Activated CD4-positive, alpha-beta T cell treated with anti-CD3 and anti-CD28 coated beads, Interleukin-2, amount 10 ng/mL, durations not matched to agents 7 days and 5 days (primary cell): ENCODE measurements at regions not wholly inside any gene's neighbourhood (a gene's known extent, or its start where the extent isn't known, plus 50 kb on each side); places are given as distances from the start of the nearest gene placed in this dataset.

Experiments used
- CTCF ChIA-PET: fragments of 350-600 bp; sonication (Branson Sonifier 250); formaldehyde crosslinking; loops from one replicate; lab custom pipeline; 2021; ENCODE audit warnings: antibody characterized with exemption; lab: Charles Lee
- POLR2A ChIA-PET: fragments of 350-600 bp; sonication (Branson Sonifier 250); formaldehyde crosslinking; loops from one replicate; lab custom pipeline; 2021; ENCODE audit warnings: antibody characterized with exemption; lab: Charles Lee
- DNase-seq: peaks from one replicate; pipeline ENCODE4 v3.0.0-alpha.2; 2020
- H3K27ac Mint-ChIP-seq: one replicate; pipeline ENCODE4 v1.8.0; 2021; ENCODE audit warnings: mild to moderate bottlenecking, moderate library complexity, mixed read lengths
- H3K27me3 Mint-ChIP-seq: one replicate; pipeline ENCODE4 v1.8.0; 2021; ENCODE audit warnings: mixed read lengths
- H3K36me3 Mint-ChIP-seq: one replicate; pipeline ENCODE4 v1.8.0; 2021; ENCODE audit warnings: low read depth, mixed read lengths
- H3K4me1 Mint-ChIP-seq: one replicate; pipeline ENCODE4 v1.8.0; 2021; ENCODE audit warnings: mixed read lengths
- H3K4me3 Mint-ChIP-seq: one replicate; pipeline ENCODE4 v1.8.0; 2021; ENCODE audit warnings: mild to moderate bottlenecking, moderate library complexity, mixed read lengths
- H3K9me3 Mint-ChIP-seq: one replicate; pipeline ENCODE4 v1.8.0; 2021; ENCODE audit warnings: mixed read lengths

DNA sequence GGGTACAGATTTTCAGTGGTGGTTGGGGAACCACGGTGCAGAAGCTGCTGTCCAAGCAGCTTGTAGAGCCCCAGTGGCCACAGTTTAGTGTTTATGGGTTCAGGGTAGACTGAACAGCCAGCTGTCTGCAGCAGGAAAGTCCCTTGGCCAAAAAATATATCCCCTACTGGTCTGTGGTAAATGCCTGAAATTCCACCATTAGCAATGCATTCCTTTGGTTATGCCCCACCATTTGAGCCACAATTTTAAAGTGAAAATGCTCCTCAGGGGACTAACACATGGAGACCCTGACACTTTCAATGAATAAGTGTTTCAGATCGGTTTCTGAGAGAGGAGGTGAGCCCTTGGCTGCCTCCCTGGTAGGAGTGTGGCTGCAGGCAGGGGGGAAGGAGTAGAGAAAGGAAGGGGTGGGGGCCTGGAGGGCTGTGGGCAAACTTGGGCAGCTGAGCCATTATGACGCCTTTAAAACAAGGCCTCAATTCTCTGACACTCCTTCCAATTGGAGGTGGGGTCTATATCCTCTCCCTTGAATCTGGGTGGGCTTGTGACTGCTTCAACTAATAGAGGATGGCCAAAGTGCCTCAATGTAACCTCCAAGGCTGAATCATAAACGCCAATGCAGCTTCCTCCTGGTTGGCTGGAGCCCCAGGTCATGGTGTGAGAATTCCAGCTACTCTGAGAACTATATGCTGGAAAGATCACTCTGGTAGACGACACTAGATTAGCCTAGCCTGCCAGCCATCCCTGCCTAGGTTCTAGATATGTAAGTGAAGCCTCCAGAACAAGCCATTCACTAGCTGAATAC lies 75.8 kb upstream of the ATP6AP2 start:
- H3K4me1 Mint-ChIP-seq: no peaks in the 10 kb centered on the region
- no peak overlapping the region for H3K4me3 Mint-ChIP-seq
- ChIA-PET POLR2A (no interaction called here), CTCF (interaction anchor here (0.6 kb wide), 1 partner anchor 220 kb away, joined by 5 read pairs; no protein-coding TSS in a partner anchor)
- H3K9me3 Mint-ChIP-seq: no peaks in the 10 kb centered on the region
- no peaks in the 10 kb centered on the region for H3K36me3 Mint-ChIP-seq
- no peaks in the 10 kb centered on the region for H3K27me3 Mint-ChIP-seq
- DNase-seq: no peak
- H3K27ac Mint-ChIP-seq: no peak overlapping the region

DNA sequence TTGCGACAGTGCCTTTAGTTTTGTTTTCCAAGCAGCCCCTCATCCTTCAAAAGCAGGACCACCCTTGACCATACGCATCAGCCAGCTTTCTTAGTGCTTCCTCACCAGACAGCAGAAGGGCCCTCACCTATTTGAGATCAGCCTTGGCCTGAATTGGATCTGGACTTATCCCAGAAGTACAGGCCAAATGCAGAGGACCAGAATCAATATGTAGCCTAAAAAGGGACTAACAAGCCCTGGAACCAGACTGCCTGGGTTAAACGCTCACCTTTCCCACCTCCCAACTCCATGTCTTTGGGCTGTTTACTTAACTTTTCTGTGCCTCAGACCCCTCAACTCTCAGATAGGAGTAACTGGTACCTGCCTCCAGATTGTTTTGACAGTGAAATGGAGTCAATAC lies 77.7 kb upstream of the ATP6AP2 start:
- no peaks in the 10 kb centered on the region for H3K27me3 Mint-ChIP-seq
- POLR2A ChIA-PET: no interaction called here

DNA sequence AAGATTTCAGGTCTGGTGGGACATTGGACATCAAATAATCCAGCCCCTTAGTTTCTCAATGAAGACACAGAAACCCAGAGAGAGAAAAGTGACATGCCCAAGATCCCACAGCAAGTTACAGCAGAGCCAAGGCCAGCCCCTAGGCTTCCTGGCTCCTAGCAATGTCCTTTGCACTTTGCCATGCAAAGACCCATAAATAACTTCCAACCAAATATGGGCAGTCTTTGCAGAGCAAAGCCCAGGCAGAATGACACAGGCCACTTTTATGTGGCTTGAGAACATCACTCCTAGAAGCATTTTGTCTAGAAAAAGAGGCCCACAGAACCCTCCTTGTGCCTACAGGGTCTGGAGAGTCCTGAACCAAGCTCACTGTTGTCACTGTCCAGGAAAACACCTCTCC lies 78.1 kb upstream of the ATP6AP2 start:
- POLR2A ChIA-PET: no interaction called here
- no peaks in the 10 kb centered on the region for H3K4me1 Mint-ChIP-seq
- CTCF ChIA-PET: no interaction called here
- no peaks in the 10 kb centered on the region for H3K9me3 Mint-ChIP-seq
- H3K27me3 Mint-ChIP-seq: no peaks in the 10 kb centered on the region
- no peaks in the 10 kb centered on the region for H3K36me3 Mint-ChIP-seq
- H3K27ac Mint-ChIP-seq: no peak overlapping the region
- no peak overlapping the region for H3K4me3 Mint-ChIP-seq
- DNase-seq: no peak

More for the DNA sequence above, 77.7 kb upstream of the ATP6AP2 start:
- no peaks in the 10 kb centered on the region for H3K36me3 Mint-ChIP-seq
- H3K4me3 Mint-ChIP-seq: no peak overlapping the region
- H3K9me3 Mint-ChIP-seq: no peaks in the 10 kb centered on the region
- H3K4me1 Mint-ChIP-seq: no peaks in the 10 kb centered on the region
- DNase-seq: no peak
- CTCF ChIA-PET: no interaction called here
- H3K27ac Mint-ChIP-seq: no peak overlapping the region

DNA sequence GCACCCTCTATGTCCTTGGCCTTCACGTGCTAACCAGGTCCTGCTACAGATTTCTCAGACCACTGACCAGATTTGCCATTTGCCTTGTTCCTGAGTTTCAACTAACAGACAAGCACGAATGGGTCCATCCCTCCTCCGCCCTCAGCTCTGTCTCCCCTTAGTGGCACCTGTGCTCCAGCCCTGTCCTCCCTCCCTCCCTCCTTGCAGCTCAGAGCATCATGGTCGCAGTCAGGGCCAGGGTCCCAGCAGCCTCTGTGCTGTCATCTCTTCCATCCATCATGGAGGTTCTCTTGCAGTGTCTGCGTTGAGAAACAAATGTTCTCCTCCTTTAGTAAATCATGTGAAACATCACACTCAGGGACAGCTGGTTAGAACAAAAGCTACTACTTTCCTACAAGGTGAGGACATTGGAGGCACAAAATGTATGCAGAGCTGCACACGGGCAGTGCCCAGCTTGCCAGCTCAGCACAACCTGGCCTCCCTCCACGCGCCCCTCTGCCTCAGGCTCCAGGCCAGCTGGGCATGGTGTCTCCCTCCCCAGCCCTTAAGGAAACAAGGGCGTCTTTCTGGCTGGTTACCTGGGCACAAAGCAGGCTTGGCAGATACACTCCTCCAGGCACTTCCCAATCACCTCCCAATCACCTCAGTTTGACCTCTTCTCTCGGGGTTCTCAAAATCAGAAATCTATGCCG lies 79.5 kb upstream of the ATP6AP2 start:
- no peaks in the 10 kb centered on the region for H3K4me1 Mint-ChIP-seq
- DNase-seq: no peak
- ChIA-PET POLR2A (no interaction called here), CTCF (no interaction called here)
- no peaks in the 10 kb centered on the region for H3K27me3 Mint-ChIP-seq
- no peak overlapping the region for H3K27ac Mint-ChIP-seq
- no peak overlapping the region for H3K4me3 Mint-ChIP-seq
- H3K9me3 Mint-ChIP-seq: no peaks in the 10 kb centered on the region
- H3K36me3 Mint-ChIP-seq: no peaks in the 10 kb centered on the region

DNA sequence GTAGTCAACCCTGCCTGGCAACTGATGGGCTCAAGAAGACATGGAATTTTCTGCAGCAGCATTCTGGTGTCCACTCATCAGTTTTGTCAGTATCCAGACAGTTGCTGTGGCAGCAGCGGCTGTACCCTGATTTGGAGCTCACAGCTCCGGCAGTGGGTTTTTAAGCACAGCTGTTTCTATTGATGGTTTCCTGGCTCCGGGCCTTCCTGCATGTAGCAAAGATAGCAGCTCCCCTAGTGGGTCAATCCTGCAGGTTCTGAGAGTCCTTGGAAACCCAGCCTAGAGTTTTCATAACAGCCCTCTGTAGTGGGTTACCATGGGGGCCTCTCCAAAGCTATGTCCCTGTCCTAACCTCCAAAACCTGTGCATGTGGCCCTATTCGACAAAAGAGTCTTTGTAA lies 84.0 kb upstream of the ATP6AP2 start:
- ChIA-PET POLR2A (no interaction called here), CTCF (no interaction called here)
- H3K4me1 Mint-ChIP-seq: peaks cover 3% of the 10 kb centered on the region
- no peaks in the 10 kb centered on the region for H3K9me3 Mint-ChIP-seq
- H3K4me3 Mint-ChIP-seq: no peak overlapping the region
- H3K36me3 Mint-ChIP-seq: no peaks in the 10 kb centered on the region
- DNase-seq: no peak
- no peak overlapping the region for H3K27ac Mint-ChIP-seq
- H3K27me3 Mint-ChIP-seq: no peaks in the 10 kb centered on the region

DNA sequence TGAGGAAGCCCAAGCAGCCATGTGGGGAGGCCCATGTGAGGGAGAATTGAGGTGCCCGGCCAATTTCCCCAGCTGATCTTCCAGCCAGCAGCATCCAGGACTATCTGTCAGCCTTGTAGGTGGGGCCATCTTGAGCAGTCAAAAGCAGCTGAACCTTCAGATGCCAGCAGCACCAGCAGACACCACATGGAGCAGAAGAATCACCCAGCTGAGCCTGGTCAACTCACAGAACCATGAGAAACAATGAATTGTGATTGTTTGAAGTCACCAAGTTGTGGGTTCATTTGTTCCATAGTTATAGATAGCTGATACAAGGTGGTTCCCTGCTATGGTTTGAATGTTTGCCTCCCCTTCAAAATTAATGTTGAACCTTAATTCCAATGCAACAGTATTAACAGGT lies 85.1 kb upstream of the ATP6AP2 start:
- ChIA-PET POLR2A (no interaction called here), CTCF (no interaction called here)
- Mint-ChIP-seq H3K27me3 (no peaks in the 10 kb centered on the region), H3K36me3 (no peaks in the 10 kb centered on the region), H3K9me3 (no peaks in the 10 kb centered on the region), H3K4me3 (no peak overlapping the region), H3K4me1 (peaks cover 3% of the 10 kb centered on the region), H3K27ac (no peak overlapping the region)
- no peak for DNase-seq

DNA sequence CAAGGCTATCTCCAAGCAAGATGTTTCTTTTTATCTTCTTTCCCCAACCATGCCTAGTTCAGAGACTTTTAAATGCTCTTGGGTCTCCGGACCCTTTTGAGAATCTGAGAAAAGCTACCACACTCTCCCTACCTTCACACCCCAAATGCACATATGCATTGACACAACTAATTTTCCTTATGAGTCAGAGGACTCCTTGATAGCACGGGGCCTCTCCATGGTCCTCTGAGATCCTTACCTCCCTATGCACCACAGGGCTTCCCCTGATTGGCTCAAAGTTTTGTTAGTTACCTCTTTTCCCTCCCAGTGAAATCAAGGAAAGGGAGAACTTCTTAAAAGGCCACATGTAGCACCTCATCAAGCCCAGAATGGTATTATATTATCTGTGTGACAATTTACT lies 86.8 kb upstream of the ATP6AP2 start:
- Mint-ChIP-seq H3K9me3 (no peaks in the 10 kb centered on the region), H3K36me3 (no peaks in the 10 kb centered on the region), H3K27ac (no peak overlapping the region), H3K4me1 (peaks cover 3% of the 10 kb centered on the region), H3K4me3 (no peak overlapping the region), H3K27me3 (no peaks in the 10 kb centered on the region)
- ChIA-PET CTCF (no interaction called here), POLR2A (no interaction called here)
- DNase-seq: no peak

DNA sequence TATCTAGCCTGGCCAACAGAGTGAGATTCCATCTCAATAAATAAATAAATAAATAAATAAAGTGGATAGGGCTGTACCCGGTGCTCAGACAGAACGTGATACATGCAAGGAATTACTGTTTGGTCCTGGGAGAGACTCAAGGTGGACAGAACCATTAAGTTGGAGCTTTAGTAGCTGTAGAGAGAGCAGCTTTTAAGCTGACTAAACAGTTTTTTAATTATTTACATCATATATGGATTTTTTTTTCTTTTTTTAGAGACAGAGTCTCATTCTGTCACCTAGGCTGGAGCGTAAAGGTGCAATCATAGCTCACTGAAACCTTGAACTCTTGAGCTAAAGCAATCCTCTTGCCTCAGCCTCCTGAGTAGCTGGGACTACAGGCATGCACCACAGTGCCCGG lies 92.5 kb upstream of the ATP6AP2 start:
- Mint-ChIP-seq H3K27me3 (no peaks in the 10 kb centered on the region), H3K36me3 (peaks cover 2% of the 10 kb centered on the region), H3K4me1 (peaks cover 28% of the 10 kb centered on the region), H3K4me3 (no peak overlapping the region), H3K27ac (no peak overlapping the region), H3K9me3 (peaks cover 6% of the 10 kb centered on the region)
- ChIA-PET POLR2A (interaction anchor here (0.7 kb wide), 1 partner anchor 1310 kb away, joined by 3 read pairs; no protein-coding TSS in a partner anchor), CTCF (interaction anchor here (1.6 kb wide), 1 partner anchor 20 kb away, joined by 3 read pairs; no protein-coding TSS in a partner anchor)
- no peak for DNase-seq

DNA sequence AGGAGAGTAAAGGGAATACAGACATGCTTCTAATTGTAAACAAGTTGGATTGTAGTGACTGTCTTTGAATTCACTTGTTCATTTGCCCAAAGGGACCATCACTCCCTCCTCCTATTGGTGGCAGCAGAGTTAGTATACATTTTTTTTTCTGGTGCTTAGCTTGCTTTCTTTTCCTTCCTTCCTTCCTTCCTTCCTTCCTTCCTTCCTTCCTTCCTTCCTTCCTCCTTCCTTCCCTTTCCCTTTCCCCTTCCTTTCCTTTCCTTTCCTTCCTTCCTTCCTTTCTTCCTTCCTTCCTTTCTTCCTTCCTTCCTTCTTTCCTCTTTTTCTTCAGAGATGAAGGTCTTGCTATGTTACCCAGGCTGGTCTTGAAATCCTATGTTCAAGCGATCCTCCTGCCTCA lies 94.8 kb upstream of the ATP6AP2 start:
- peaks cover 6% of the 10 kb centered on the region for H3K9me3 Mint-ChIP-seq

DNA sequence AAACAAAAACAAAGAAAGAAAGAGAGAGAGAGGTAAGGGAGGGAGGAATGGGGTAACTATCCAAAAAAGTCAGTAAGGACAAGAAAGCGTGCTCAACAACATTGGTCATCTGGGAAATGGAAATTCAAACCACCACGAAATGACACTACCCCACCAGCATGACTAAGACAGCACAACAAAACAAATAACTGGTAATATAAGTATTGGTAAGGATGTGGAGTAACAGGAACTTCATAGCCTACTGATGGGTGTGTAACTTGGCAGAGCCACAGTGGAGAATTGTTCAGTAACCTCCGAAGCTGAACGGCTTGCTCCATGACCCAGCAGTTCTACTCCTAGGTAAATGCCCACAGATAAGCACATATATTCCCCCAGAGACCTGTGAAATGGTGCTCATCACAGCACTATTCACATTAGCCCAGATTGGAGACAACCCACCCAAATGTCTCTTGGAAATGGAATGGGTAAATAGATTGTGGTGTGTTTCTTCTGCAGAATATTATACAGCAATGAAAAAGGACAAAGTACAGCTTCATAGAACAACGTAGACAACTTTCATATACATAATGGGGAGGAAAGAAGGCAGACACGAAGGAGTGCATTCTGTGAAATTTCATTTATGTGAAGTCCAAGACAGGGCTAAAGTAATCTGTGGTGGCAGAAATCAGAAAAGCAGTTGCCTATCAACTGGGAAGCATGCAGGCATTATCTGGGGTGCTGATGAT lies 95.5 kb upstream of the ATP6AP2 start:
- H3K9me3 Mint-ChIP-seq: peaks cover 8% of the 10 kb centered on the region
- H3K4me3 Mint-ChIP-seq: no peak overlapping the region
- H3K4me1 Mint-ChIP-seq: peaks cover 28% of the 10 kb centered on the region
- H3K27me3 Mint-ChIP-seq: no peaks in the 10 kb centered on the region
- peaks cover 2% of the 10 kb centered on the region for H3K36me3 Mint-ChIP-seq
- no peak overlapping the region for H3K27ac Mint-ChIP-seq
- DNase-seq: no peak
- ChIA-PET CTCF (no interaction called here), POLR2A (no interaction called here)

More for the DNA sequence above, 94.8 kb upstream of the ATP6AP2 start:
- Mint-ChIP-seq H3K4me3 (no peak overlapping the region), H3K36me3 (peaks cover 2% of the 10 kb centered on the region), H3K27ac (no peak overlapping the region), H3K4me1 (peaks cover 28% of the 10 kb centered on the region), H3K27me3 (no peaks in the 10 kb centered on the region)
- POLR2A ChIA-PET: no interaction called here
- CTCF ChIA-PET: no interaction called here
- no peak for DNase-seq

DNA sequence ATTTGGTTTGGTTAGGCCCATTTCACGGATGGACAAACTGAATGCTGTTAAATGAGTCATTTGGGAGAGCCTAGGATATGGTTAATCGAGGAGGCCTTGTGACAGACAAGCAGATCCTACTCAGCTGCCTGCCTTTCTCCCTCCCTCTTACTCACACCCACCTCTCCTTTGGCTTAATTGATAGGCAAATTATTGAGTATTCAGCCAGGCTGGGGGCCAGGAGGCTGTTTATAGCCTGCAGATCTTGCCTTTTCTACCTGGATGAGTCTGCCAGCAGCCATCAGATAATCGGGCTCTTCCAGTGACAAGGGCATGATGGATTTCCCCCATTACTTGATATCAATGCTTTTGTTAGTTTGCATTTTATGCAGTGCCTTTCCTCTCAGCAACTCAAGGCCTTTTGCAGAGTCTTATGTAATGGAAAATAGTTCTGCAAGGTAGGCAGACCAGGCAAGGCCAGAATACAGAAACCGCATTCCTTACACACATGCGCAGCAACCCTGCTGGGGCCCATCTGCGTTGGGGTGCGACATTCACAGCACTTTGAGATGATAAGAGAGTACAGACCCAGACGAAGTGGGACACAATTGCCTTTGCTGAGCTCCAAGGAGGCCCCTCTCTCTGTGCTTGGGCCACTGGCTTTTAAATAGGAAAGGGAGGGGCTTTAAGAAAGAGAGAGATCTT lies 96.2 kb upstream of the ATP6AP2 start:
- H3K9me3 Mint-ChIP-seq: peaks cover 8% of the 10 kb centered on the region

DNA sequence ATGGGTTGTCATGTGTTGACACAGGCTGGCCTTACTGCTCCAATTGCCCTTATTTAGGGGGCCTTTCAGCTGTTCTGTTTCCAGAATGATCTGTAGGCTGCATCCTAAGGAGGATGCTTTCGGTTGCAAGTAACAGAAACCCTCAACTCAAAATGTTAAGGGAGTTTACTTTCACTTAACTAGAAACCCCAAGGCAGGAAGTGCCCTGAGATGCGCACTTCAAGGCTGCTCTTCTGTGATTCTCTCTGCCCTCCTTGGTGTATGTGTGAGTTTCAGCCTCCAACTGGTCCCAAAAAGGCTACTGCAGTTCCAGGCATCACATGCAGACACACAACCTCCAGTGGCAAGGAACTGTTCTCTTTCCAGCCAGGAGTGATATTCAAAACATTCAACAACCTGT lies 97.3 kb upstream of the ATP6AP2 start:
- ChIA-PET CTCF (no interaction called here), POLR2A (no interaction called here)
- peaks cover 28% of the 10 kb centered on the region for H3K4me1 Mint-ChIP-seq
- H3K27ac Mint-ChIP-seq: peak overlapping the region; percentile 69
- DNase-seq: peak; percentile 6
- no peaks in the 10 kb centered on the region for H3K27me3 Mint-ChIP-seq
- H3K4me3 Mint-ChIP-seq: no peak overlapping the region
- peaks cover 8% of the 10 kb centered on the region for H3K9me3 Mint-ChIP-seq
- peaks cover 2% of the 10 kb centered on the region for H3K36me3 Mint-ChIP-seq

More for the DNA sequence above, 96.2 kb upstream of the ATP6AP2 start:
- DNase-seq: no peak
- POLR2A ChIA-PET: no interaction called here
- peaks cover 28% of the 10 kb centered on the region for H3K4me1 Mint-ChIP-seq
- H3K27ac Mint-ChIP-seq: no peak overlapping the region
- CTCF ChIA-PET: no interaction called here
- H3K36me3 Mint-ChIP-seq: peaks cover 2% of the 10 kb centered on the region
- no peaks in the 10 kb centered on the region for H3K27me3 Mint-ChIP-seq
- H3K4me3 Mint-ChIP-seq: no peak overlapping the region
